AG08396 (cell line): ENCODE measurements at regions not wholly inside any gene's neighbourhood (a gene's known extent, or its start where the extent isn't known, plus 50 kb on each side); places are given as distances from the start of the nearest gene placed in this dataset.

ENCODE experiments used
- DNase-seq: peaks from one replicate; pipeline ENCODE4 v3.0.0; 2012; ENCODE audit warnings: low spot score, mixed read lengths

DNA sequence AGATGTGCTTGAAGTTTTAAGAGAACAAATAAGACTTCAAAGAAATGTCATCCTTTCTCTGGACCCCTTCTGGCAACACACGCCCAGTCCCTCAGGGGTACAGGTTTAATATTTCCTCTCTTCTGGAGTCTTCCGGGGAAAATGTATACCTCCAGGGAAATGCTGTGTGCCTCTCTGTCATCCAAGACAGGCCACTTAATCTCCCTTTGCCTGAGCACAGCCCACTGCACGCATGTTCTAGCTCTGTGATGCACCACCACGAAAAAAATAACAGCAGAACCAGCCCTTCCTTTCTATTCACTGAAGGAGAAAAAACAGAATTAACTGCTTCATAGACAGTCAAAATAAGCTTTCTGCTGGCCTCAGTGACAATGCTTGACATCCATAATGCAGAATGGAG is 140.1 kb downstream of the RBFOX3 start:
- no peak for DNase-seq

DNA sequence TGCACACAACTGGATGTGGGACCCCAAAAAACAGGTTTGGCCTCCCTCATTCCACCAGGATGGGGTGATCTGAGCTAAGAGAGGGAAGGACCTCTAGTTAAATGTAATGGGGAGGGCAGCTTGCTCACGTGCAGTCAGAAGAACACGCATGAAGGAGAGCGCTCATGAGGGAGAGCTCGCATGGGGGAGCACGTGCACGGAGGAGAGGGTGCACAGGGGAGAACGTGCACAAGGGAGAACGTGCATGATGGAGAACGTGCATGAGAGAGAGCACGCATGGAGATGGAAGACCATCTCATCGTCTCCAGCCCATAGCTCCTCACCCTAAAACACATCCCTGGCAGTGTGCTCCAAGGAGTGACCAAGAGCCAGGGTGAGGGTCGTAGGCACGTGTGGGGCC is 141.2 kb downstream of the RBFOX3 start:
- DNase-seq: no peak

DNA sequence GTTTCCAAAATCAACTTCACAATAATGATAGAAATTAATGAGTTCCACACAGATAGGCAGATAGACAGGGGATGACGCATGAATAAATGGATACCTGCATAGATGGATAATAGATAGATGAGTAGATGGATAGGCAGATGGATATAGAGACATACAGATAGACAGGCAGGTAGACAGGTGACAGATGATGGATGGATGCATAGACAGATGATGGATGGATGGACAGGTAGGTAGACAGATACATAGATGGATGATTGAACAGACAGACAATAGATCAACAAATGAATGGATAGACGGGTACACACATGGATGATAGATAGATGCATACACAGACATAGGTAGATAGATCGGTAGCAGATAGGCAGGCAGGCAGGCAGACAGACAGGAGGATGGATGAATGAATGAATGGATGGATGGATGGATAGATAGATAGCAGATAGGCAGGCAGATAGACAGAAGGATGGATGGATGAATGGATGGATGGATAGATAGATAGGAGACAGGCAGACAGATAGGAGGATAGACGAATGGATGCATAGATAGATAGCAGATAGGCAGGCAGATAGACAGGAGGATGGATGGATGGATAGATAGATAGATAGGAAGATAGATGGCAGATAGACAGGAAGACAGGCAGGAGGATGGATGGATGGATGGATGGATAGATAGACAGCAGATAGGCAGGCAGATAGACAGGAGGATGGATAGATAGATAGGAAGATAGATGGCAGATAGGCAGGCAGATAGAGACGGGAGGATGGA is 142.5 kb downstream of the RBFOX3 start:
- DNase-seq: no peak

DNA sequence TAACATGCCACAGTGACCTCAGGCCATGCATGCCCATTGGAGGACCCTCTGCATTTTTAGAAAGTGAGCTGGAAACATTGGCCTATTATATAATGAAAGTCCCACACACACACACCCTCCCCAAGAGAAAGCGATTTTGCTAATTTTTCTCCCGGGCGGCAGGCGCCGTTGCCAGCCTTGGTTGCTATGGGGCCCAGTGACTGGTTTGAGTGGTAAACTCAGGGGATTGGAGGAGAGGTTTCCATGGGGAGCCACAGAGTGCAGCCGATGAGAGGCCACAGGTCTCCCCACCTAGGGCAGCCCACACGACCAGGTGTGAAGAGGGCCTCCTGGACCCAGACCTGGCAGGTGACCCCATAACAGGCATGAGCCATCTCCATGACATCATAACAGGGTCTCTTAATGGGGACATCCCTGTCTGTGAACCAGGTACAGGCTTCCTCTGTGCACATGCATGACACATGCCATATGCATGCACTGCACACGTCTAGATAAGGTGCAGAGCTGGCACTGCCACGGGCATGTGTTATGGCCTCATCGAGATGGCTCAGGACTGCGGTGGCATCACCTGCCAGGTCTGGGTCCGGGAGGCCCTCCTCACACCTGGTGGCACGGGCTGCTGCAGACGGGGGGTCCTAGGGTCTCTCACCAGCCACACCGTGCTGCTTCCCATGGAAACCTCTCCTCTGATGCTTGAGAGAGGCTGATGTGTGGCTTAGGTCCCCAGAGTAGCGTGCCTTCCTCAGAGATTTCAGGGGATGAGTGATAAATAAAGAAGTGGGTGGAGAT is 144.1 kb downstream of the RBFOX3 start:
- no peak for DNase-seq

DNA sequence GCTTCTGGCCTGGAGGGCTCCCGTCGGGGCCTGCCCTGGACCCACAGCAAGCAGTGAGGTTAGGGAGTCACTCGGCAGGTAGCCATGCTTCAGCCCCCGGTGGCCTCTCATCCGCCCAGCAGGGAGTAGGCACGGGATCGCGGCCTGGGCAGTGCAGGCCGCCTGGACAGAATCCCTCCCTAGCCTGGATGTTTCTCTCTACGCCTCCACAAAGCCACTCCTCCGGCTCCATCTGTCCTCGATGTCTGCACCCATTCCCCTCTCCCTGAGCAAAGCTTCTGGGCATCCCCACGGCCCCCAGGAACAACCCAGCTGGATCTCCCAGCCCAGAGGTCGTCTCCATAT is 145.2 kb downstream of the RBFOX3 start:
- no peak for DNase-seq

DNA sequence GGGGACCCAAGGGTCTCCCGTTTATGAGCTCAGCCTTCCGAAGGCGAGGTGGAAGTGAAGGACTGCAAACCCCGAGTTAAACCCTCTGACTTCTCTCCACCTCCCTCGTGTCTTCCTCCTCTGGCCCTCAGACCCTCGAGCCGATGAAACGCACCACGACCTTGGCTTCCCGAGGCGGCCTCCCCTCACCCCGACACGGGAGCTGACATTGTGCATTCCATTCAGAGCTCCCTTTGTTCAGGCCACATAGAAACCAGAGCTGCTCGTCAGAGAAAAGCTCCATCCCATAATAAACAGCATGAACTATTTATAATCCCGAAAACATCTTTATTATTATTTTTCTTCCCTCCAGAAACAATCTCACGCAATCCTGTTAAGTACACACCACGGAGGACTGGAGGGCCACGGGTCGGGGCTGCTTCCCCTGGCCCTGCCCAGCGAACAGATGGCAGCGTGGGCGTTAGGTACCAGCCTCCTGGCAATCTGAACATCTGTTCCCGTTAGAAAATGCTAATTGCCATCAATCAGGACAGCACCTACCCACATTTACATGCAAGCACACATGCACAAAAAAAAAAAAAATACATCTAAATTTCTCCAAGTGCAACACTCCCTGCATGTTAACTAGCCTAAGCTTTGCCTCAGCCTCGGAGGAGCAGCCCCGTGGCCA is 145.7 kb downstream of the RBFOX3 start:
- DNase-seq: no peak

DNA sequence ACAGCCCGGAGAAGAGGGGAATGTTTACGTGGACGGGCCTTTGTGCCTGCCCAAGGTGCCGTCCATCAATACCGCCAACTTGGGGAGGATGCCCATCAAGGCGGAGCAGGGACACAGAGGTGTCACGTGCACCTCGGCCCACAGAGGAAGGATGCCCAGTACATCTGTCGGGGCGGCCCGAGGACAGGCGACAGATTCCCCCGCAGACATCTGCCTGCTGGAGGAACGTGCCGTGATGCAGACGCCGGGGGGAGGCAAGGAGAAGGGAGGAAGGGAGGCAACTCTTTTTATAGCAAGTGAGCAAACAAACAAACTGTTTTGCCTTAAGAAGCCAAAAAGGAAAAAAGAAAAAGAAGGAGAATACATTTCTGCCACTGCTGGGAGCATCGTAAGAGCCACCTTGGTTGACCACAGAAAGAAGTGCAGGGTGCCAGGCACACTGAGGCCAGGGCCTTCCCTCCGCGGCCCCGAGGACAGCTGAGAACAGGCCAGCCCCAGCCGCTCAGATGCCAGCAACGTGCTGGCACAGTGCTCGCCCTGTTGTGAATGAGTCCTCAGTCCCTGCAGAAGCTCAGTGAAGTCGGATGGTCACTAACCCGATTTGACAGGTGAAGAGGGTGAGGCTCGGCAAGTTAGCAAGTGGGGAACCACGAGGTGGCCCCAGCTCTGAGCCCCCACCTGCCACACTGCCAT is 146.4 kb downstream of the RBFOX3 start:
- no peak for DNase-seq

DNA sequence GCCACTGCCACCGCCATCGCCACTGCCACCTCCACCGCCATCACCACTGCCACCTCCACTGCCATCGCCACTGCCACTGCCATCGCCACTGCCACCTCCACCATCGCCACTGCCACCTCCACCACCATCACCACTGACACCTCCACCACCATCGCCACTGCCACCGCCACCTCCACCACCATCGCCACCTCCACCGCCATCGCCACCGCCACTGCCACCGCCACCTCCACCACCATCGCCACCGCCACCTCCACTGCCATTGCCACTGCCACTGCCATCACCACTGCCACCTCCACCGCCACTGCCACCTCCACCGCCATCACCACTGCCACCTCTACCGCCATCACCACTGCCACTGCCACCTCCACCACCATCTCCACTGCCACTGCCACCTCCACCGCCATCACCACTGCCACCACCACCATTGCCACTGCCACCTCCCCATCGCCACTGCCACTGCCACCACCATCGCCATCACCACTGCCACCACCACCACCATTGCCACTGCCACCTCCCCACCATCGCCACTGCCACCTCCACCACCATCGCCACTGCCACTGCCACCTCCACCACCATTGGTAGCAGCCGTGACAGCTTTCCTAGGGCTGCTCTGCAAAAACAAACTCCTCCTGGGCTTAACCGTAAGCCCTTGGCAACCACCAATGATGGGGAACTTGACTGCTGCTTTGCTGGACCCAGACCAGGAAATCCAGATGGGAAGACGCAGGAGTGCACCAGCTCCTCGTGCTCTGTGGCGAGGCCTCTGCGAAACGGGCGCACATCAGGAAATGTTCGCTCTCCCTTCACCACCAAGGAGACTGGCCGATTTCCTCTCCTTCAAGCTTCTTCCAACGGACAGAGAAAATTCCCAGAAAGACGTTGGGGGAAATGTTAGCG is 147.2 kb downstream of the RBFOX3 start:
- no peak for DNase-seq

DNA sequence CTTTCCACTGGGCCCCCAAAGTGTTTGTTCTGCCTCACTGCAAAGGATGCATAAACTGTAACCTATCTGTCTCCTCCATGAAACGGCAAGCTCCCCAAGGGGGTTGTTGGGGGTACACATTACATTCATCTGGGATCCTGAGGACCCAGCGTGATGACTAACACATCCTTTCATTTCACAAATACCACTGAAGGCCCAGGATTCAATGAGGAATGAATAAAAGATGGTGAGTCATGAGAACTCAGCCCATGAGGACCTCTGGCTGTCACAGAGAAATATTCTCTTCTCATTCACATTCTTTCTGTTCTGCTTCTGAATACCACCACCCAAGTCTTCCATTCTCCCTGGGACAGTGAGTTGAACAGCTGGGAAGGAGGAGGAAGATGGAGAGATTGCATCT is 149.8 kb downstream of the RBFOX3 start:
- peak; percentile 64 for DNase-seq

DNA sequence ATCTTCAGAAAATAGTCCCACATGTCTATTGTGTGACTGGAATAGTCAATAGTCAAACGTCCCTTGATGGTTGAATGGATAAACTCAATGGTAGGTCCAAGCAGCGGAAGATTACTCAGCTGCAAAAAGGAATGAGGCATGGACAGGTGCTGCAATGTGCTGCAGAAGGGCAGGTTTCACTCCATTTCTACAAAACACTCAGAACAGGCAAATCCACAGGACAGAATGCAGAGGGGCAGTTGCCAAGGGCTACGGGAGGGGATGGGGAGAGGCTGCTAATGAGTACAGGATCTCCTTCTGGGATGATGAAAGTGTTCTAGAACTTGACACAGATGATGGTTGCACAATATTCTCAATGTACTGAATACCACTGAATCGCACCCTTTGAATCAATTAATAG is 151.0 kb downstream of the RBFOX3 start:
- no peak for DNase-seq

DNA sequence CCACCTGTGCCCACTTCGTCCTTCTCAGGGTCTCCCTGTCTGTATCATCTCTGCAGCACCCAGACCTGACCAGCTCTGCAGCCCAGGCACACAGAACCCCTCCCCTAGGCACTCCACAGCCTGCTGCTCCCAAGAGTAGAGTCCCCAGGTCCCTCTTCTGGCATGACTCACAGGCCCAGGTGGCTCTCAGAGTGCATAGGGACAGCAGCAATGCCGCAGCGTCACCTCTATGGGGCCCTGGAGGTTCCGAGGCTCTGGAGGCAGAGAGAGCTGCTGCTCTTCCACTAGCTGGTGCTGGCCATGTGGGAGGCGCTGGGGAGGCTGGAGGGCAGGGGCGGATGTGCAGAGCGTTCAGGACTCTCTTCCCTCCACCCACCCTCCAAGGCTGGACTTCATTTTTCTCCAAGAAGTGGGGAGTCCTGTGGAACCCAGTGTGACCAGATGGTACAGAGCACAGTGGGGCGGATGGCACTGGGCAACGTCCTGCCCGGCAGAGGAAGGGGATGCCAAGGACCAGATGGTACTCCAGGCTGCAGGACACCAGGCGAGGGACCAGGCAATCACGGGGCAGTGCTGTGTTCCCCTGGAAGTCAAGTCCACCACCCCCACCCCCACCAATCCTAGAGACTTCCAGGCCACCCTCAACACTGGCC is 151.7 kb downstream of the RBFOX3 start:
- DNase-seq: no peak

DNA sequence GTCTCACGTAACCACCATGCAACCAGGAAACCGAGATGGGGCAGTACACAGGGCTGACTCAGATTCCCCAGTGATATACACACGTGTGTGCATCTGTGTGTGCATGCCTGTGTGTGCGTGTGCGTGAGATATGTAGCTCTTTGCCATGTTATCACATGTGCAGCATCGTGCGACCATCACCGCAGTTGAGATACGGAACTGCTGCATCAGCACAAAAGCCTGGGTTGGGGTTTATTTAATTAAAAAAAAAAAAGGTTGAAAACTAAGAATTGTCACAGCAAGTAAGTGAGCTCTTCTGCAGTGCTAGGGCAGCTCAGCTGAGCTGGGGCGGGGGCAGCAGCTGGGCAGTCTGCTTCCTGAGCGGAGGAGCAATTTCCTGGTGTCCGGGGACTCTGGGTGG is 152.5 kb downstream of the RBFOX3 start:
- no peak for DNase-seq

DNA sequence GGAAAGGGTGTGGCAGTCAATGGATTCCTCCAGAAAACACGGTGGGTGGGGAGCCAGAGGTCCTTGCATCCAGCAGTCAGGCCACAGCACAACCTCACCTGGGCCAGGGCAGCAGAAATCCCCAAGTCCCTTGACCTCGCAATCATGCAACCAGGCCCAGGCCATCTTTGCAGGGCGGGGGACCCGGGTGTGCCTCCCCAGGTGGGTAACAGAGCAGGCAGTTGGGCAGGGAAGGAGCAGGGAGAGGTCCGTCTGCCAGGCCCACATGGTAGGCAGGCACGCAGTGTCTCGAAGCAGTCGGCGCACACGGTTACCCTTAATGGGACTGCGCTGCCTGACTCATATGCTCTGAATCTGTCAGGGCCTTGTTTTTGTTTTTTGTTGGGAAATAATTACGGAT is 153.0 kb downstream of the RBFOX3 start:
- DNase-seq: no peak

DNA sequence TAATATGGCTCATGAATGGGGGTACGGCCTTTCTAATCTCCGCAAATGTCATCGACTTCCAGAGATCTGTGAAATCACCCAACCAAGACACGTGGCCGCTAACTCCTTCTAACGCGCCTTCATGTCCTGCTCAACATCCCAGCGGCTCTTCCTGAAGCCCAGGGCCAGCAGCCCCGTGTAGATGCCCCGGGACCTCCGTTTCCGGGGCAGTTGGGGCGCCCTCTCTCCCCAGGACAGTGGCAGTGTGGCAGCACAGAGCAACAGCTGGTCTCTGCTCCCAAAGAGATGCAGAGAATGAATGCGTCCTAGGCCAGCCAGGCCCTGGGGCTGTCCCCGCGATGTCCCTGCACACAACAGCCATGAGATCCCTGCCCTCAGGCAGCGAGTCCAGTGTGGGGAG is 153.5 kb downstream of the RBFOX3 start:
- no peak for DNase-seq

DNA sequence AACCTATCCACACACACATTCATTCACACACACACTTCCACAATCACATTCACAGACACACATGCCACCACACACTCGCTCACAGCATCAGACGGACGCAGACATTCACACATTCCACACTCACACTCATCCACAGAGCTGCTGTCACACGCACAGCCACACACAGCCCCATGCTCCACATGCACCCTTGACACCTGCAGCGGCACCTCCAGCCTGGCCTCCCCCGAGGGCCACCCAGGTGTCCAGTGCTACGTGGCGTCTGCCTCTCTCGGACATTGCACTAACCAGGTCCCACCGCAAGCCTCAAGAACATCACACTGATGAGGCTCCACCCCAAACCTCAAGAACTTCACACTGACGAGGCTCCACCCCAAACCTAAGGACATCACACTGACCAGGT is 155.2 kb downstream of the RBFOX3 start:
- no peak for DNase-seq

DNA sequence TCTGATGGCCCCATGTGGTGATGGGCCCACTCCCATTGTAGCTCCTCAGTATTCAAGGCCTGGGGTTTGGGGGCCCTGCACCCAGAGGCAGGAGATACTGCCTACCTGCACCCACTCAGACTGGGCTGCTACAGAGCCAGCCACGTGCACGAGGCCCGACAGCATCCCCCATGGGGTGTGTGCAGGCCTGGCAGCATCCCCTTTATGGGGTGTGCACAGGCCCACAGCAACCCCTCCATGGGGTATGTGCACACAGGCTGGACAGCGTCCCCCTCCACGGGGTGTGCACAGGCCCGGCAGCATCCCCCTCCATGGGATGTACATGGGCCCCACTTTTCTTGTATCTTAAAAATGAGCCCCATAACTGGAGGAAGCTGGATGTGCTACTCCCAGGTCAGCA is 156.0 kb downstream of the RBFOX3 start:
- no peak for DNase-seq

DNA sequence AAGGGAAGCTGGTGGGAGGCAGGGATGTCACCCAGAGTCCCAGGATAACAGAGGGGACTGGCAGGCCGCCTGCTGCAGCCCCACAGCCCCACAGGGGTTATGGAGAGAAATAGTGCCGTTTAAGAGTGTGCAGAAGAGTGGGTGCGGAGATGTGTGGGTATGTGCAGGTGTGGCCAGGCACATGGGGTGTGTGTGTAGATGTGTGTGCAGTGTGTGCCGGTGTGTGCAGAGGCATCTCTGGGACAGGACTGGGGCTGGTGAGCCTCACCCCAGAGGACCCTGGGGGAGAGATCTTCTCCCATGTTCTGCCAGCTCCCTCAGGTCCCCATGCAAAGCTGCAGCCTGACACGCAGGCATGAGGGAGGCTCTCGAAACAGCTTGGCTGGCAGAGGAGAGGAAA is 157.4 kb downstream of the RBFOX3 start:
- DNase-seq: no peak

DNA sequence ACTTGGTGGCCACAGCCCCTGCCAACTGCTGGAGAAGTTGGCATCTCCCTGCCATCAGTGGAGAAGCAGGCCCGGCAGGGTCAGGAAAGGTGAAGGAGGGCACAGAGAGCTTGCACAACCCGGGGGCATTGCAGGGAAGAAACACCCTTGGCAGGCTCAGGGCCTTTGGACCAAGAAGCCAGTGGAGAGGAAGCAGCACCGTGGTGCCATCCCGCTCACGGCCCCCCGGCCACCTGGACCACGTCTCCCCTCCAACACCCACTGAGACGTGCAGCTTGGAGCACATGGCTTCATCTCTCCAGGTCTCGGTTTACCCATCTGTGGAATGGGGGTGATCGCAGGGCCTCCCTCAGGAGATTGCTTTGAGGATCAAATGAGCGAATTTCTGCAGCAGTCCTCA is 158.1 kb downstream of the RBFOX3 start:
- no peak for DNase-seq

DNA sequence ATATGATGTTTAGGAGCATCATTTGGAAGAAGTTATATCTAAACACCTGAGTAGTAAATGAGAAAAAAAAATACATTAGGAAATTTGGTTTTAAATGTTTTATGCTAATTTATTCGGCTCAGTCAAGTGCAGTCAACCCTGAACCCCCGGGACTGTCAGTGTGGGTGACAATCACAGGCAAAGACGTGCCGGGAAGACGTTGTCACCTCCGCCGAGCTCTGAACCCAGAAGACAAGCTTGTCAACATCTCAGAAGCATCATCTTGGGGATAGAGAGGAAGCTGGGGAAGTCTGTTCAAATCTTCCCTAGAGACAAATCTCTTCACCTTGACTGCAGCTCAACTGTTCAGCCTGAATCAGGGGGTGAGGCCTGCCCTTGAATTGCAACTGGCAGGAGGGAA is 159.7 kb downstream of the RBFOX3 start:
- DNase-seq: no peak

DNA sequence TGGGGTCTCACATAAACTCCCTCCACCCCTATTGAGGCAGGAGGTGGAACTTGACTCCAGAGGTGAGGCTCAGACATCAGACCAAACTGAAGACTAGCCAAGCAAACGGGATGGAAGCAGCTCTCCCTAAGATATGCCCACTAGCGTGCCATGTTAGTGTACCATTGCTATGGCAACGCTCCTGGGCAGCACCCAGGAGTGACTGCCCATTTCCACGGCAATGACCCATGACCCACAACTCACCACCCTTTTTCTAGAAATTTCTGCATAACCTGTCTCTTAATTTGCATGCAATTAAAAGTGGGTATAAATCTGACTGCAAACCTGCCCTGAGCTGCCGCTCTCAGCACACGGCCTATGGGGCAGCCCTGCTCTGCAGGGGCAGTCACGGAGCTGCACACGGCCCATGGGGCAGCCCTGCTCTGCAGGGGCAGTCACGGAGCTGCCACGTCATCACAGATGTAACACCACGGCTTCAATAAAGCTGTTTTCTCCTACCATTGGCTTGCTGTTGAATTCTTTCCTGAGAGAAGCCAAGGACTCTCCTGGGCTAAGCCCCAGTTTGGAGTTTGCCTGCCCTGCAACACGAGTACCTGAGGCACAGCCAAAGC is 164.3 kb downstream of the RBFOX3 start:
- no peak for DNase-seq

DNA sequence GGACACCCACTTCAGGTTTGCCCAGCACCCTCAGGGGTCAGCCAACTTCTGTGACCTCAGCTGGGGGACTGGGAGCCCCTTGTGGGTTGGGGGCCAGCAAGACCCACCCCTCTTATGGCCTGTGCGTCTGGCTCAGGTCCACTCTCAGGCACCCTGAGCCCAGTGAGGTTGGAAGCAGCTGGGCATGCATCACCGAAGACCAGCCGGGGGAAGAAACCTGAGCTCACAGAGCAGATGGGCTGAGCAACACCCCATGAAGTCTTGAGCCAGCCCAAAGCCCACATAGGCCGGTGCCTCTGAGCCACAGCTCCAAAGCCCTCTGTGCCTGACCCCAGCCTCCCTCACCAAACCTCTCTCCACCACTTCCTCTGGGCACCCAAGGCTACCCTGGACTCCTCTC is 166.7 kb downstream of the RBFOX3 start:
- DNase-seq: no peak
